Activated CD4-positive, alpha-beta T cell treated with anti-CD3 and anti-CD28 coated beads for 1 hour (primary cell): ENCODE measurements at regions not wholly inside any gene's neighbourhood (a gene's known extent, or its start where the extent isn't known, plus 50 kb on each side); places are given as distances from the start of the nearest gene placed in this dataset.
"Not testable (repeated sequence)": the region's sequence is repeated elsewhere in the genome, so short reads cannot be mapped to it uniquely, and the experiment has no call there.

Experiments
- DNase-seq: peaks from one replicate; pipeline ENCODE4 v3.0.0-alpha.2; 2020

- no peak for DNase-seq
Measured at GRCh38 chr15:79156704-79157375, 66.3 kb upstream of the RASGRF1 start.

- no peak for DNase-seq
Measured at GRCh38 chr15:79154483-79155135, 64.0 kb upstream of the RASGRF1 start.

GRCh38 chr15:79144290-79144689, 53.7 kb upstream of the RASGRF1 start:
- not testable (repeated sequence) for DNase-seq

GRCh38 chr15:79140846-79141570, 50.4 kb upstream of the RASGRF1 start:
- no peak for DNase-seq
